H1 (cell line): ENCODE measurements at regions not wholly inside any gene's neighbourhood (a gene's known extent, or its start where the extent isn't known, plus 50 kb on each side); places are given as distances from the start of the nearest gene placed in this dataset.

Source experiments
- CTCF ChIA-PET: fragments of 300-600 bp; sonication (Branson Sonifier 250); formaldehyde crosslinking; loops from one replicate; lab custom pipeline; 2021; ENCODE audit not compliant: partially characterized antibody; lab: Charles Lee
- POLR2A ChIA-PET: fragments of 300-600 bp; sonication (Branson Sonifier 250); formaldehyde crosslinking; loops from one replicate; lab custom pipeline; 2021; ENCODE audit warnings: inconsistent platforms; ENCODE audit not compliant: partially characterized antibody; lab: Charles Lee
- DNase-seq, 2 experiments: peaks; one replicate each; pipeline versions ENCODE4 v3.0.0 to v3.0.0-alpha.2; 2010 to 2022; ENCODE audit warnings: low spot score in 2 of 2, low read depth in 1 of 2, mixed read lengths in 1 of 2
- FAIRE-seq: peaks from 2 replicates; lab custom pipeline; 2011; peaks lifted over from hg19 to GRCh38; lab: Jason Lieb, UNC
- H2AFZ ChIP-seq: 2 replicates; pipeline ENCODE4 v1.8.1; 2012; ENCODE audit warnings: low read length, inconsistent platforms
- H2AK5ac ChIP-seq: 2 replicates; pipeline ENCODE4 v1.6.1; 2013; ENCODE audit warnings: low read depth, low read length
- H2BK120ac ChIP-seq: replicated peaks from 2 replicates; pipeline ENCODE3; 2013; ENCODE audit warnings: low read depth, low read length, inconsistent platforms
- H2BK12ac ChIP-seq: 2 replicates; pipeline ENCODE4 v1.6.1; 2013; ENCODE audit warnings: low read depth, low read length
- H2BK15ac ChIP-seq: 2 replicates; pipeline ENCODE4 v1.6.1; 2013; ENCODE audit warnings: low read length
- H2BK20ac ChIP-seq: 2 replicates; pipeline ENCODE4 v1.6.1; 2013; ENCODE audit warnings: low read length
- H2BK5ac ChIP-seq: 2 replicates; pipeline ENCODE4 v1.6.1; 2013; ENCODE audit warnings: low read depth, low read length
- H3K14ac ChIP-seq: 2 replicates; pipeline ENCODE4 v1.6.1; 2013; ENCODE audit warnings: inconsistent platforms; ENCODE audit not compliant: insufficient read length
- H3K18ac ChIP-seq: 2 replicates; pipeline ENCODE4 v1.6.1; 2013; ENCODE audit warnings: low read length; ENCODE audit errors: extremely low read depth
- H3K23ac ChIP-seq: 2 replicates; pipeline ENCODE4 v1.6.1; 2013; ENCODE audit warnings: inconsistent platforms; ENCODE audit not compliant: insufficient read length
- H3K23me2 ChIP-seq: 2 replicates; pipeline ENCODE4 v1.6.1; 2013; ENCODE audit warnings: low read depth, low read length
- H3K27ac ChIP-seq: 2 replicates; pipeline ENCODE4 v1.6.1; 2011; ENCODE audit warnings: low read depth, low read length, inconsistent platforms
- H3K27me3 ChIP-seq, 4 experiments: replicated peaks in 1 of 4; 1 replicate in 1 of 4; 2 replicates in 3 of 4; pipeline versions ENCODE4 v1.6.1 to v1.8.1; 2011 to 2013; ENCODE audit warnings: low read length in 3 of 4, mild to moderate bottlenecking in 3 of 4, inconsistent platforms in 2 of 4, mixed read lengths in 2 of 4, moderate library complexity in 1 of 4; ENCODE audit not compliant: control insufficient read depth in 3 of 4, insufficient read depth in 3 of 4; ENCODE audit errors: extremely low read depth in 1 of 4
- H3K36me3 ChIP-seq, 4 experiments: 2 replicates each; pipeline versions ENCODE4 v1.6.1 to v1.8.1; 2011 to 2013; ENCODE audit warnings: mild to moderate bottlenecking in 4 of 4, low read length in 3 of 4, moderate library complexity in 2 of 4, control low read depth in 1 of 4, inconsistent platforms in 1 of 4; ENCODE audit not compliant: insufficient read depth in 4 of 4, control insufficient read depth in 2 of 4
- H3K4ac ChIP-seq: replicated peaks from 2 replicates; pipeline ENCODE3; 2013; ENCODE audit warnings: low read length, low read depth, mixed read lengths, inconsistent platforms; ENCODE audit not compliant: insufficient read length
- H3K4me1 ChIP-seq, 4 experiments: replicated peaks in 1 of 4; 1 replicate in 1 of 4; 2 replicates in 3 of 4; pipeline versions ENCODE4 v1.6.1 to v1.8.1; 2011 to 2013; ENCODE audit warnings: low read length in 3 of 4, inconsistent platforms in 2 of 4, mixed read lengths in 1 of 4; ENCODE audit not compliant: insufficient read depth in 4 of 4, control insufficient read depth in 3 of 4
- H3K4me2 ChIP-seq, 2 experiments: 2 replicates each; pipeline versions ENCODE4 v1.6.1 to v1.8.1; 2011 to 2013; ENCODE audit warnings: low read depth in 2 of 2, low read length in 2 of 2, control low read depth in 1 of 2, inconsistent platforms in 1 of 2, mild to moderate bottlenecking in 1 of 2; ENCODE audit not compliant: insufficient read depth in 1 of 2
- H3K4me3 ChIP-seq, 4 experiments: fragments of 200-600, 300-600 bp in 1 of 4; sonication (generic), shearing (Covaris generic), sonication (Bioruptor Twin) in 1 of 4; 2 replicates each; pipeline versions ENCODE4 v1.5.1 to v1.8.1; 2011 to 2016; ENCODE audit warnings: low read length in 4 of 4, low read depth in 3 of 4, control low read depth in 2 of 4, inconsistent platforms in 2 of 4, mild to moderate bottlenecking in 2 of 4, mixed read lengths in 1 of 4, moderate library complexity in 1 of 4; ENCODE audit not compliant: insufficient read depth in 2 of 4; ENCODE audit errors: extremely low read depth in 1 of 4
- H3K56ac ChIP-seq: replicated peaks from 2 replicates; pipeline ENCODE3; 2013; ENCODE audit warnings: low read depth, mild to moderate bottlenecking, mixed read lengths, low read length, inconsistent platforms; ENCODE audit not compliant: insufficient read length
- H3K79me1 ChIP-seq: 2 replicates; pipeline ENCODE4 v1.6.1; 2013; ENCODE audit warnings: low read depth, low read length, control low read depth
- H3K79me2 ChIP-seq, 2 experiments: 2 replicates each; pipeline versions ENCODE4 v1.6.1 to v1.8.1; 2012 to 2013; ENCODE audit warnings: low read length in 2 of 2, mild to moderate bottlenecking in 2 of 2, inconsistent platforms in 1 of 2; ENCODE audit not compliant: insufficient read depth in 2 of 2, control insufficient read depth in 1 of 2
- H3K9ac ChIP-seq, 4 experiments: replicated peaks in 1 of 4; 1 replicate in 1 of 4; 2 replicates in 3 of 4; pipeline versions ENCODE4 v1.6.1 to v1.8.1; 2011 to 2013; ENCODE audit warnings: low read depth in 3 of 4, low read length in 3 of 4, control low read depth in 2 of 4, mild to moderate bottlenecking in 2 of 4, moderate library complexity in 2 of 4, inconsistent platforms in 1 of 4; ENCODE audit errors: extremely low read depth in 1 of 4
- H3K9me3 ChIP-seq, 2 experiments: 2 replicates each; pipeline versions ENCODE4 v1.6.1 to v1.8.1; 2012 to 2013; ENCODE audit warnings: mild to moderate bottlenecking in 2 of 2, moderate library complexity in 2 of 2, control low read depth in 1 of 2, inconsistent platforms in 1 of 2, low read depth in 1 of 2, low read length in 1 of 2, mixed read lengths in 1 of 2; ENCODE audit not compliant: insufficient read depth in 2 of 2
- H4K20me1 ChIP-seq, 2 experiments: replicated peaks in 1 of 2; 2 replicates each; pipeline versions ENCODE3 to v1.8.1; 2011 to 2013; ENCODE audit warnings: inconsistent platforms in 2 of 2, low read length in 2 of 2, mild to moderate bottlenecking in 1 of 2; ENCODE audit not compliant: insufficient read depth in 2 of 2, control insufficient read depth in 1 of 2
- H4K5ac ChIP-seq: 2 replicates; pipeline ENCODE4 v1.6.1; 2013; ENCODE audit warnings: low read length, low read depth, mixed read lengths, inconsistent platforms; ENCODE audit not compliant: insufficient read length
- H4K8ac ChIP-seq: 2 replicates; pipeline ENCODE4 v1.8.0; 2013; ENCODE audit warnings: mild to moderate bottlenecking, moderate library complexity, low read length, inconsistent platforms; ENCODE audit not compliant: insufficient read depth; ENCODE audit errors: extremely low read depth
- H4K91ac ChIP-seq: replicated peaks from 2 replicates; pipeline ENCODE3; 2013; ENCODE audit warnings: low read length, mixed read lengths, inconsistent platforms; ENCODE audit not compliant: insufficient read length
- BCL11A ChIP-seq, 2 experiments: IDR thresholded peaks; one replicate each; pipeline ENCODE4 v1.6.1; 2011; ENCODE audit warnings: low read depth in 2 of 2, low read length in 2 of 2, mild to moderate bottlenecking in 2 of 2
- GTF2F1 ChIP-seq: IDR thresholded peaks from 2 replicates; pipeline ENCODE4 v1.6.1; 2012; ENCODE audit warnings: low read depth, low read length, improper control_type of control experiment, borderline replicate concordance
- HDAC2 ChIP-seq, 2 experiments: fragments of 300-600 bp in 1 of 2; sonication (generic) in 1 of 2; IDR thresholded peaks; 2 replicates each; pipeline ENCODE4 v1.6.1; 2011 to 2012; ENCODE audit warnings: low read depth in 2 of 2, low read length in 2 of 2, mild to moderate bottlenecking in 2 of 2, moderate library complexity in 2 of 2, borderline replicate concordance in 1 of 2, inconsistent platforms in 1 of 2
- JUN ChIP-seq: IDR thresholded peaks from 2 replicates; pipeline ENCODE4 v1.6.1; 2011; ENCODE audit warnings: low read depth, mild to moderate bottlenecking, improper control_type of control experiment, low read length
- POLR2AphosphoS5 ChIP-seq: IDR thresholded peaks from 2 replicates; pipeline ENCODE4 v1.6.1; 2011; ENCODE audit warnings: low read depth, low read length
- RFX5 ChIP-seq: IDR thresholded peaks from 2 replicates; pipeline ENCODE4 v1.6.1; 2011; ENCODE audit warnings: low read depth, low read length, improper control_type of control experiment, borderline replicate concordance
- WGBS, 2 experiments: shearing (Covaris generic) in 1 of 2; methylation state at CpG; one replicate each; pipeline versions ENCODE4 v1.1.6 to v1.1.7; 2013 to 2015; ENCODE audit warnings: low lambda C conversion rate in 2 of 2, mixed read lengths in 2 of 2, inconsistent platforms in 1 of 2, low coverage in 1 of 2, missing lambda C conversion rate in 1 of 2; ENCODE audit not compliant: insufficient replicate concordance in 2 of 2, insufficient coverage in 1 of 2, insufficient read length in 1 of 2; ENCODE audit errors: extremely low coverage in 1 of 2, missing lambda C conversion rate in 1 of 2; 5-methylcytosine and 5-hydroxymethylcytosine counted together
- TF ChIP-seq, protein P1 (sequence below): IDR thresholded peaks from 2 replicates; pipeline ENCODE4 v1.6.1; 2012; ENCODE audit warnings: low read length, inconsistent platforms
- TF ChIP-seq, protein P2 (sequence below): IDR thresholded peaks from 2 replicates; pipeline ENCODE4 v1.6.1; 2011; ENCODE audit warnings: low read length, improper control_type of control experiment

DNA sequence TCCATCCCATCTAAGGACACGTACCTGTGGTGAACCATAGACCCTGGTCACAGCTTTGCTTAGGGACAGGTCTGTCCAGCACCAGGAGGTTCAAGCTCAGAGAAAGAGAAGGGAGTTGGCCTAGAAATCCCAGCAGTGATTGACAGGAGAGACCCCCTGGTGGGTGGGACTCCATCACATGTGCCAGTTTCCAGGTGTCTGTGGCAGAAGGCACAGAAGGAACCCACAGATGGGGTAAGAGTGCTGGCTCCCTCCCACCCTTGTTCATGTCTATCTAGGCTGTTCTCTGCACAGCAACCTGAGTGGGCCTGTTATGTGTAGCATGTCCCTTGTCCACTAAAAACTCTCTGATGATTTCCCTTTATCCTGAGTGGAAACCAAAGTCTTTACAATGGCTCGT lies 54.0 kb upstream of the GRB10 start:
- Histone ChIP-seq H3K4me2 (no peak overlapping the region), H3K4ac (no peak overlapping the region), H2BK12ac (no peak overlapping the region), H4K91ac (no peak overlapping the region), H3K27ac (no peak overlapping the region), H3K27me3 (no peaks in the 10 kb centered on the region), H4K5ac (no peak overlapping the region), H3K18ac (no peak overlapping the region), H3K9me3 (no peaks in the 10 kb centered on the region), H3K4me1 (no peaks in the 10 kb centered on the region), H3K79me1 (no peaks in the 10 kb centered on the region), H2AK5ac (no peak overlapping the region), H2AFZ (no peak overlapping the region), H2BK120ac (no peak overlapping the region), H2BK5ac (no peak overlapping the region), H3K79me2 (no peaks in the 10 kb centered on the region), H3K14ac (no peak overlapping the region), H3K56ac (no peak overlapping the region), H2BK20ac (no peak overlapping the region), H3K23me2 (no peaks in the 10 kb centered on the region), H3K36me3 (no peaks in the 10 kb centered on the region), H4K20me1 (no peaks in the 10 kb centered on the region), H3K4me3 (no peak overlapping the region), H2BK15ac (no peak overlapping the region), H3K23ac (no peak overlapping the region), H3K9ac (no peak overlapping the region), H4K8ac (no peak overlapping the region)
- DNase-seq (no peak), FAIRE-seq (no peak)
- POLR2A ChIA-PET: no interaction called here
- CTCF ChIA-PET: interaction anchor here (2.0 kb wide), 1 partner anchor 9 kb away, joined by 5 read pairs; no protein-coding TSS in a partner anchor
- WGBS, 2 experiments: 100% methylated on average over 2 of the region's 2 CpGs; no CpG with 5 or more reads in 1 of the 2 experiments
- TF ChIP-seq GTF2F1 (no peak), JUN (no peak), HDAC2 (IDR thresholded peaks at IDR 0.05; ENCODE audit: borderline replicate concordance in 1 of 2, low read depth in 2 of 2, low read length in 2 of 2) (no peak), RFX5 (no peak), BCL11A (IDR thresholded peaks at IDR 0.05; ENCODE audit: low read depth in 2 of 2, low read length in 2 of 2) (no peak), POLR2AphosphoS5 (no peak)
- TF ChIP-seq, protein P1, sequence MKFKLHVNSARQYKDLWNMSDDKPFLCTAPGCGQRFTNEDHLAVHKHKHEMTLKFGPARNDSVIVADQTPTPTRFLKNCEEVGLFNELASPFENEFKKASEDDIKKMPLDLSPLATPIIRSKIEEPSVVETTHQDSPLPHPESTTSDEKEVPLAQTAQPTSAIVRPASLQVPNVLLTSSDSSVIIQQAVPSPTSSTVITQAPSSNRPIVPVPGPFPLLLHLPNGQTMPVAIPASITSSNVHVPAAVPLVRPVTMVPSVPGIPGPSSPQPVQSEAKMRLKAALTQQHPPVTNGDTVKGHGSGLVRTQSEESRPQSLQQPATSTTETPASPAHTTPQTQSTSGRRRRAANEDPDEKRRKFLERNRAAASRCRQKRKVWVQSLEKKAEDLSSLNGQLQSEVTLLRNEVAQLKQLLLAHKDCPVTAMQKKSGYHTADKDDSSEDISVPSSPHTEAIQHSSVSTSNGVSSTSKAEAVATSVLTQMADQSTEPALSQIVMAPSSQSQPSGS: no peak
- TF ChIP-seq, protein P2, sequence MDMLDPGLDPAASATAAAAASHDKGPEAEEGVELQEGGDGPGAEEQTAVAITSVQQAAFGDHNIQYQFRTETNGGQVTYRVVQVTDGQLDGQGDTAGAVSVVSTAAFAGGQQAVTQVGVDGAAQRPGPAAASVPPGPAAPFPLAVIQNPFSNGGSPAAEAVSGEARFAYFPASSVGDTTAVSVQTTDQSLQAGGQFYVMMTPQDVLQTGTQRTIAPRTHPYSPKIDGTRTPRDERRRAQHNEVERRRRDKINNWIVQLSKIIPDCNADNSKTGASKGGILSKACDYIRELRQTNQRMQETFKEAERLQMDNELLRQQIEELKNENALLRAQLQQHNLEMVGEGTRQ: no peak
